ENCODE measurements at regions not wholly inside any gene's neighbourhood (a gene's known extent, or its start where the extent isn't known, plus 50 kb on each side); places are given as distances from the start of the nearest gene placed in this dataset.

DNA sequence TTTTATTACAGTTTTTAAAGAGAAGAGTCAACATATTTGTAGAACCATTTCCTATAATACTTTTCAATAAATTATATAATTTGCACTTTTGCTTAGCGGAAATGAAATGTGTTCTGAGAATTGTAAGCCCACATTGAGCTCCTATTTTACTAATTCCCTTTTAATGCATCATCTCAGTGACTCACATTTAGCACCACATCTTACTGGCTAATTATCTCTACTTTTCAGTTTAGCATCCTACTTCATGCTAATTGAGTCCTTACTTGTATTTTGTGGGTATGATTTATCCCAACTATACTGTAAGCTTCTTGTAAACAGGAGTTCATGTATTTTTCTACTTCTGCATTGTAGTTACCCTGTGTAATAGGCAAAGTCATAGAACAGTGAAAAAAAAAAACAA, 67.5 kb downstream of the TMX1 start:
- no peak for DNase-seq

DNA sequence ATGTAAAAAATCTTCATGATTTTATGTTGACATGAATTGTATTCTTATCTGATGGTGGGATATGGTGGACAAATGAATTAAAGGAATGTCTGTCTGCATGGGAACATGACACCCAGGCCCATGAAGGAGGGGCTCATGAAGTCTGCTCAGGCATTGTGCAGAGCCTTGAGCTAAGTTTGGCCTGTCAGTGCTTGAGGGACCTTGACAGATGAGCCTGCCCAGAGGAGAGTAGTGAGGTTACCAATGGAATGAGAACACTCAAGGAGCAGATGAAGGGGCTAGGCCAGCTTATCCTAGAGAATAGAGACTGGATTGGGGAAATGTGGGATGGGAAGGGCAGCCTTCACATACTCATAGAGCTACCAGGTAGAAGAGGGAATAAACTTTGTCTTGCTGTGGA, 68.8 kb downstream of the TMX1 start:
- no peak for DNase-seq

DNA sequence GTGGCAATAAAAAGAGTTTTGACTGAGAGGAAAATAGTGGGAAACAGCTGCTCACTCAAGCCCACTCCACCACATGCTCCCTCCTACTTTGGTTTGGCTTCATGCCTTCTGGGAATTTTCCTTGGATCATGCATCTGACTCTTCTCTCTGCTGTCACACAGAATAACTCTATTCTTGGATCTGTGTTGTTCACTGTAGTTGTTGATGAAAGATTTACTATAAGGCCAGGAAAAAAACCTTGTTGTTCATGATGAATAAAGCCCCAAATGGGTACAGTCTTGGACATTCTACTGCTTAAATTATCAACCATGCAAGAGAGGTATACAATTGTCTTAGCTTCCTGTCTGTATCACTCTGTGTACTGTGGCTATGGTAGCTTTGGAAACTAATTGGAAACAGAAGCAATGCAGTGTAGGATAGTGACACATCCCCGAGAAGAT, 70.5 kb downstream of the TMX1 start:
- no peak for DNase-seq

DNA sequence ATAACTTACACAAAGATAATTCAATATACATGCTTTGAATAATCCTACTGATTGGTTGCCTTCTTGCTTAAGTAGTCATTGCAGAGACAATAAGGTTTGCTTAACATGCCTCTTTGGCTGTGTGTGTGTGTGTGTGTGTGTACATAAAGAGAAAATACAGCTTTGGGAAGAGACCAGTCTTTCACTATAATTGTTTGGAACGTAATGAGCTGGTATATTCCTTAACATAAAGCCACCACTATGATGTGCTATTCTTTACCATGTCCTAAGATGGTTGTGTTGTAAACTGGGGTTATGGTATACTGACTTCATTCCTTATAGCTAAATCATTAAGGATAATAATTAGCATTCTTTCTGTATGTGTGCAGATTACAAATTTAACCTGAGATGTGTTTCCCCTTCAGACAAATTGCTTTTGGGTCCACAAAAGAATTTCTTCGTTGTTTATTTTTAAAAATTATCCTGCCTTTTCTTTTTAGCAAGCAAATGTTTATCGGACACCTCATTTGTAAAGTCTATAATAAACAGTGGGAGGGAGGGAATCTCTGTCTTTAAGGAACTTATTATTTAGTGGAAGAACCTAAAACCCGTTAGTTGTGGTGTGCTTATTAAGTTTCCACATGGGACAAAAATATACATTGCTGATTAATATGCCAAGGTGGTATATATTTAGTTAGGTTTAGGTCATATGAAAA, 74.4 kb downstream of the TMX1 start:
- no peak for DNase-seq

DNA sequence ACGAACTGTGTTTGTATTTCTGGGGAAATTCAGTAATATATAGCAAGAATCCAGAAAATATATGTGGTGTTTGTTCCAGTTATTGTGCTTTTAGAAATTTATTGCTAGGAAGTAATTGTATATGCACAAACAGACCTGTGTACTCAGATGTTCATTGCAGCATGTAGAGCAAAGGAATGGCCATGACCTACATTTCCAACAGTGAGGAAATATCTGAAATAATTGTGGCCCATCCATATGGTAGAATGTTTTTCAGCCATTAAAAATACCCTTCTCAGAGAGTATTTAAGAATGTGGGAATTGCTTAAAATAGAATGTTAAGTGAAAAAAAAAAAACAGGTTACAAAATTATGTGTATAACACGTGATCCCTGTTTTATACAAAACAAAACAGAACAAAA, 77.3 kb downstream of the TMX1 start:
- DNase-seq = no peak

DNA sequence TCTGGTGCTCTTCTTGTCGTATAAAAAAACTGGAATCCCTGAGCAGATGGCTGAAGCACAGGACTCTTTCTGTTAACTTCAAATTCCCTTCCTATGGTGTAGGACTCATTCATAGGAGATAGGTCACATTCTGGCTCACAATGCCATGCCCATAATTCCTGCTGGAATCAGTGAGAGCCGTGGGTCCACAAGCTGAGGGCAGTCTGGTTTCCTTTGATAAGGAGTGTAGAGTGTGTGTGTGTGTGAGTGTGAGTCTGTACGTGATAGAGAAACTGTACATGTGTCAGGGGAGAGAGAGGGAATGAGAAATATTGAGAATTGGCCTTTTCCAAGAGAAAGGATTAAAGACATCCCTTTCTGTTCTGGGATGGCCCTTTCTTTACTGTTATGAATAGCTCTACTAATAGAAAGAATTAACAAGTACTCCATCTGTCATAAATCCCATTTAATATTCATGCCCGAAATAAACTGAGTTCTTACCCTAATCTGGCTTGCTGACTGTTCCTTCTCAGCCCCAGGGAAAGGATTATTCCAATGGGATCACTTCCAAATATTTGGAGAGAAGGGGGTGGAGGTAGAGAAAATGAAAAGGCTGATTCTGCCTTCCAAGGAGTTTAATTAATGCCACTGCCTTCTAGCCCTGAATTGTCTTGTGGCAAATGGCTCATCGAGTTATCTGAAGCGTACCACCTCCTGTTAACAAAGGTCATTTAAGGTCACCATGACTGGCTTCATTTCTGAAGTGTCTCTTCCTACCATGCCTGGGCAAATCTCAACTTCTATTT, 79.0 kb downstream of the TMX1 start:
- DNase-seq = no peak

DNA sequence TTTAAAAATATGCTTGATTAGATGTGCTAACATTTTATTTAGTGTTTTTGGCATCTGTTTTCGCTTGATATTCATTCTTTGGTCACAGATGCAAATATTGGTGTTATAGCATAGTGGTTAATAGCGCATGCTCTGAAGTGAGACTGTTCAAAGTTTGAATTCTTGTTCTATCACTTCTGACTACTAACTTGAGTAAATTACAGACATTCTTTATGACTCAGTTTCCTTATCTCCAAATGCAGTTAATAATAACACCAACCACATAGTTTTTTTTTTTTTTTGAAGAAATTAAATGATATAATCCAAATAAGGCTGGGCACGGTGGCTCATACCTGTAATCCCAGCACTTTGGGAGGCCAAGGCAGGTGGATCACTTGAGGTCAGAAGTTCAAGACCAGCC, 81.0 kb downstream of the TMX1 start:
- DNase-seq = no peak

DNA sequence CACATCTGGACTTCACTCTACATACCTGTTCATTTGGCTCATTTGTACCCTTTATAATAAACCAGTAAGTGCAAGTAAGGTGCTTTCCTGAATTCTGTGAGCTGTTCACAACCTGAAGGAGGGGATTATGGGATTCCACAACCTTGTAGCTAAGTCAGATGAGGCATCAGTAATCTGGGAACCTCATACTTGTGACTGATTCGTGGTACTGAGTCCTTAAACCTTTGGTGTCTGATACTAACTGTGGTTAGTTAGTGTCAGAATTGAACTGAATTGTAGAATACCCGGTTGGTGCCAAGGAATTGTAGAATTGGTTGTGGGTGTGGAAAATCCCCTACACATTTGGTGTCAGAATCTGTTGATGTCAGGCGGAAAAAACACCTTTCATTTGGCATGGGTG, 83.4 kb downstream of the TMX1 start:
- DNase-seq = no peak

DNA sequence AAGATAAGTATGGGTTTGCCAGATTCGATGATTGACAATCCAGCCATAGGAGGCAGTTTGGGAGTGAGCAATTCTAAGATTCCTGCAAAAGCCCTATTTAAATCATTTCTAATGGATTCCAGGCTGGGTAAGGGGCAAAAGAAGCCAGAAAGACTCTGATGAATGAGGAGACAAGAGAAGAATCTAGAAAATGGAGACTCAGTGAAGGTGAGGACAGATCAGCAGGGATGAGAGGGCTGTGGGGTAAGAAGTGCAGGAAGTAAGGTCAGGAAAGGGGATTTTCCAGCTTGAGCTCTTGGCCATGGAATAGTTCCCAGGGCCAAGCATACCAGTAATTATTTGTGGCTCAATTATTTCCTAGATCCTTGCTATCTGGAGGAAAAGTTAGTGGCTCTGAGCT, 87.3 kb downstream of the TMX1 start:
- DNase-seq = no peak

DNA sequence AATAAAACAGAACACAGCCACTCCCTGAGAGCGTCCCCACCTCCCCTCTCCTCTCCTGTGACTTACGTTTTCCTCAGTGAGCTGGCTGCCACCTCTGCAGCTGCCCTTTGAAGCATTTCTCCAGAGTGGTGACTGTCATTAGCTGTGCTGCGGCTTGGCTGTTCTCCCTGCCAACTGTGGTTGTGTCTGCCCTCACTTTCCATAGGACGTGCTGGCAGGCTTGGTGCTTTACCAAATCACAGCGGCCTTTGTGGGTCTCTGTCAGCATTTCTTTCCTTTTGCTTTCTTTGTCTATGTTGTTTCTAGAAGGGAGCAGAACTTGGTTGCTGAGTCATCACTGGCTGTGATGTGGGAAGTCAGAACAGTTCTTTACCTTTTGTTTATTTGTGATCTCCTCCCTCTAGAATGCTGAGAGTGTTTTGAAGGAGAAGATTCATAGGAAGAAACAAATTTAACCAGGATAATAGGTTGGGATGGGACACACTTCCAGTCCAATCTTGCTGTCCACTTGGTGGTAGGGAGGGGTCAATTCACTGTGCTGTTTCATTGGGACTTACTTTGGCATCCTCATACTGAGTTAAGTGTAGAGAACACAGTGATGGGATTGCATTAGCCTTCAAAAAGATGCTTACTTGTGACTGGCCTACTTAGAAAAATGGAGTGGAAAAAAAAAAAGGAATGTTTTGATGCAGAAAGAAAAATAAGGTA, 88.2 kb downstream of the TMX1 start:
- DNase-seq = peak; percentile 7

DNA sequence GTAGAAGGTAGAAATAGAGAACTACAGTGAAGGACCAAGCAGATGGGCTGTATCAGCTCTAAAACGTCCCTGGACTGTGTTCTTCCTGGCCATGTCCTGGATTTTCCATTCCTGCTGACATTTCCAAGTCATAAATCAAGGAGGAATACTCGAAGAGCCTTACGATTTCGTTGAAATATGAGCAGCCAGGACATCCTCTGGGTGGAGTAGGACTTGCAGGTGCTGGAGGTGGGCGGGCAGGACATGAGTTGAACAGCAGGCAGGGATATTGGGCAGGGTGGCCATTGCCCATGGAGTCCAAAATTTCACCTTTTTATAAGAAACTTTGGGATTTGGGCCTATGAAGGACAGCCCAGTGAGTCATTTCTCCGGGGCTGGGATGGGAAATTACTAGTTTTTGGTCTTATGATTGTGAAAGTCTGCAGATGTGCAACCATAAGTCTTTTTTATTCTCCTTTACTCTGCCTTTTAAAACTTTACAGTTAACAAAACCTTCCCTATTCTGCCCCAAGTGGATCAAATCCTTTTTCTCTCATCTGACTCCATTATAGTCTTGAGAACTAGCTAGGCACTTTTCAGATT, 88.8 kb downstream of the TMX1 start:
- no peak for DNase-seq

DNA sequence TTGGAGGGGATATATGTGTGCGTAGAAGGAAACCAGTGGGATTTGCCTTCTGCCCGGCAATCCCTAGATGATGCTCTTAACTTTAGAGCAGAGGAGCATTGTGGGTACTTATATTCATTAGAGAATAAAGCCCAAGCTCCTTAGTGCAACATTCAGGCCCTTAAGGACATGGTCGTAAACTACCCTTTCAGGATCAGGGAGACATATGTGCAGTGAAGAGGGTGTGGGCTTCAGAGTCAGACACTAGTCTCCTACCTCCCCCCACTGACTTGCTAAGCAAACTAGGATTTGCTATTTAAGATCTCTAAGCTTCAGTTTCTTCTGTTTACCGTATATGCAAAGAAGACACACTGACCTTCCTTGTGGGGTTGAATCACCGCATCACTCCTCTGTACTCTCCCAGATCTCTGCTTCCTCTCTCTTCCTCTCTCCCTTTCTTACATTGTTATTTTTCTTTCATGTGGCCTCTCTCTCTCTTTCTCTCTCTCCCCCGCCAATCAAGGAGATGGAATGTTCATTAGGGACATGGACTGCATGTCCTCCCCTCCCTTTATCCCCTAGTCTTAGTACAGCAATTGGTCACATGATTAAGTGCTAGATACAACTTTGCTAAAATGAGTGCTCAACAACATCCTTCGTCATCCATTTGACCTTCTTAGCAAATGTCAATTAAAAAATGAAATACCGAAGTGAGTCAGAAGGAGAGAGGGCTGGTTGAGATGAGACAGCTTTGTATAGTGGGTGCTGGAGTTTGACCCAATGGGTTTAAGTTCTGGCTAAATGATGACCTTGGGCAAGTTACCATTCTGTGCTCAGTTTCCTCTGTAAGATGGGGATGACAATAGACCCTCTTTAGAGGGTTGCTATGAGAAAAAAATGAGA, 91.7 kb downstream of the TMX1 start:
- no peak for DNase-seq

DNA sequence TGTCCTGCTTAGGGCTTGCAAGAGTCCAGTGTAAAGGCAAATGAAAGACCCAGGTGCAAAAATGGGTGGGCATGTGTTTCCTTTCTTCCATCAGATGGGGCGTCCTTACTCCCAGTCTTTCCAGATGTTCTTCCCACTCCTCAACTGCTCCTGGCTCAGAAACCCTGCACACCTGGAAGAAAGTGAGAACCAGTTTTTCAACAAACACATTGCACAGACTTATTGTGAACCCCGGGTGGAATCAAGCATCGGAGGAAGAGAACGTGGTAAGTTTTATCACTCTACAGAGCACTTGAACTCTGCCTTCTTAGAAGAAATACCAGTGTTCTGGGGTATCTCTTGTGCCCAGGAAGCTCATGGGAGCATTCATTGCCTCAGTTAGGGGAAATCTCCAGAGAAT, 93.3 kb downstream of the TMX1 start:
- DNase-seq = no peak

DNA sequence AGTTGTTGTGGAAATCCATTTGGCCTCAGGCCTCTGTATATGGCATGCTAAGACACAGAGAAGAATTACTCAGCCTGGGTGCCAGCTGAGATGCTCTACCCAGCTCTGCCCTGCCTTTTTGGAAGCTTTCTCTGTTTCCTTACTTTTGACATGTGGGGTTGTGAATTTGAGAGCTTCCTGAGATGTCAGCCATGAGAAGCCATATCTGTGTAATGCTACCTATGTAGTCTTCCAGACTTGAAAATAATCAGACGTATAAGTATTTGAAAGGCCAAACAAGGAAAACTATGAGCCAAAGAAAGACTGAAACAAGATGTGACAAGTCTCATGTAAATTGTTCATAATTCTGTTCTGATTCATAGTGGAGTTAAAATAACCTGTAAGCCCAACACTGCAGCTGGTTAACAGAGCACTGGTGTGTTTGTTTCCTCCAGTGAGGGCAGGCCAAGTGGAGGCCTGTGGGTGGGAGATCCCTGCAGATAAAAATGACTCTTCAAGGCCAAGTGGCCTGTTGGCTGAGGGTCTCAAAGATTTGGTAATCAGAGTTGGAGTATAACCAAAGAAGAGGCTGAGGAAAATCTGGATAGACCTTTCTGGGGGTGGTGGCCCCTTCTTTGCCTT, 94.0 kb downstream of the TMX1 start:
- no peak for DNase-seq

DNA sequence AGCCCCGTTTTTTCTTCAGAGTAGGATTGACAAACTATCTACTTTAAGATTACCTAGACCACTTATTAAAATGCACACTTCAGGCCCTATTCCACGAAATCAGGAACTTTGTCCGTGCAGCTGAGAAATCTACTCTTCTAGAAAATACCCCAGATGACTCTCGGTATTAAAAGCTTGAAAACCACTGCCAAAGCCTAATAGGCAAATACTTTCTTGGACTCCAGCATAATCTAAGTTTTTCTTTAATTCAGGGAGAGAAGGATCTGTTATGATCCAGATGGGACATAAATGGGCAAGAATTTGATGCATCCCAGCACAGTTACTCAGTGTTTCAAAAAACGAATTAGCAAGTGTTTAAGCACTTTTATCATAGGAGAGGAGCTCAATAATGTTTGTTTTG, 94.5 kb downstream of the TMX1 start:
- DNase-seq = no peak

DNA sequence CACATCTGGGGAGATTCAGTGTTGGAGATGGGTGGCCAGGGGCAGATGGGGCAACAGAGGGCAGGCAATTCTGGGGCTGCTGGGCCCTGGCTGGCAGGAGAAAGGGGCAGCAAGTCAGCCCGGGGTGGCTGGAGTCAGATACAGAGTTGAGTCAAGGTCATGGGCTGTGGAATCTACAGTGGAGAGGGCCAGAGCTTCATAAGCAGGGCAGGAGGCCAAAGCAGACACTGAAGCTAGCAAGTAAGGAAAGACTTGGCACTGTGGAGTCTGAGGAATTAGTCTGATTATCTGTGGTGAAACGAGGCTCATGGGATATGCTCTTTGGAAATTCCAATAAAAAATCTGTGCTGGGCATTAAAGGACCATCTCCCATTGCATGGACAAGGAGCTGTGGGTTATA, 95.5 kb downstream of the TMX1 start:
- no peak for DNase-seq

DNA sequence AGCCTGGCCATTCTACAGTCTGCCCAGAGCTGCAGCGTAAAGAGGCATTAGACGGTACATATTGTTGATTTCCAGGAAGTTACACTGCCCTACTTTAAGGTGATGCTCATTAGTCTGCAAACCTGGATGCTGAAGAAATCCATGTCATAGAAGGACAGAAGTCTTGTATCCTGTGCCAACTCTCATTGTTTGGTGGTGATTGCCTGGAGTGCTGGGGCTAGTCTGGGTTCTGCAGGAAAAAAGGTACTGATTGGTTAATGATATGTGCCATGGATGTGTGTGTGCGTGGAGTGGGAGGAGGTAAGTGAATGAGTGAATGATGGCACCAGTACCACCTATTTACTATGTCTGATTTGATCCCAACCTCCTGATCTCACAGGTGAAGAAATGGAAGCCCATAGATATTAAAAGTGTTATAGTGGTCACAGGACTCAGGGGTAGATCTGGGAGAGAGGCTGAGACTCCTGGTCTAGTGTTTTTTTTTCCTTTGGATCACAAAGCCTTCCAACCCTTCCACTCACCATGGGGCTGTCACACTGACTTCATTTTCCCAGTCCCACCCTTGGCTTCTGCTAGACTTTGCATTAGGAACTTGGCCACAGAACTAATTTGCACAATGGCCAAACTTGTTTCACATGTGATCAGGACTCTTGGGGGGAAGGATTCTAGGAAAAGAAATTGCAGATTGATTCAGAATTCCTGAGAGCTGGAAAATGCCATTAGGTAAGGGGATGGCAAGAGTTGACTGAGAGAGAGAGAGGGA, 96.1 kb downstream of the TMX1 start:
- DNase-seq = no peak

DNA sequence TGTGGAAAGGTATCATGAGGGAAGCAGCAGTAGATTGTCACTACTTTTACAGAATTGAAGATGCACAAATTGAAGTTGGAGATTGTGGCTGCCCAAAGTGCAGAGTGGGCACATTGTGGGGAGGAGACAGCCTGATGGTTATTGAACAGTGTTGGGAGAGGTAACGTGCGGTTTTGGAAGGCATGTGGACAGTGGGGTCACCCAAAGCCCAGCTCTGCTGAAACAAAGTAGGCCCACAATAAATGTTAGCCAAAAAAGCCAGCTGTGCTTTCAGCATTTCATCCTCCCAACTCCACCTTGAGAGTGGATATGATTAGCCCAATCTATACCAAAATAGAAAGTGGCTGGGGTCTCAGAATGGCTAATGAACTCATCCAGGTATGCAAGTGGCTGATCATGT, 96.7 kb downstream of the TMX1 start:
- no peak for DNase-seq

DNA sequence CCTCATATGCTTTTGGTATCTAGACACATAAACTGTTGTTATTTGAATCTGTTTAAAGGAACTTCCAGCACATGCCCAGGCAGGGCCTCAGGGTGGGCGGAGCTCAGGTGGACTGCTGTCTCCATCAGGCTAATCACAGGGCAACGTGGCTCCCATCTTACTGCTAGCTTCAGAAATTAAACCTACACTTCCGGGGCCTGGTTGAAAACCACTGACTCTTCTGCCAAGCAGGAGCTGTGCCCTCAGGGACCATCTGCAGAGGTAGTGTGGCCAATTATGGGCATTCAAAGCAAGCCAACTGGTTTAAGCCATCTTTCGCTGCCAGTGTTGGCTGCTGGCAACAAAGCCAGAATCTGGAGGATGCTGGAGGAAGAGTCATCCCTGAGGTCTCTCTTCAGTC, 97.5 kb downstream of the TMX1 start:
- DNase-seq = no peak

DNA sequence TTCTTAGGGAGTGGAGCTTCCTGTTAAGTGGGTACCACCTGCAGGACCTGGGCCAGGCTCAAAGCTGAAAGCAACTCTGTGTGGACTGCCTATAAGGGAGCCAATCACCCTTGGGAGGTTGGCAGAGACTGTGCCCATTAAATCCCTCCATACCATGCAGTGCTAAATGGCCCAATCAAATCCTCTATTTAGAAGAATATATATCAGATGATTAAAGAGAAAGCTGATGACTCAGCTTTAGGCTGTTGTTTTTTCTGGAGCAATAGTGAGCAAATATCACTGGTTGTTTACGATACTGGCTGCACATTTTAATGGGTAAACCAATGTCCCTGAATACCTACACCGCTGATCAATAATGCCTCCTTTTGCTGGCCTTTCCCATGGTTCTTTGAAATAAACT, 101.3 kb downstream of the TMX1 start:
- DNase-seq = no peak

DNA sequence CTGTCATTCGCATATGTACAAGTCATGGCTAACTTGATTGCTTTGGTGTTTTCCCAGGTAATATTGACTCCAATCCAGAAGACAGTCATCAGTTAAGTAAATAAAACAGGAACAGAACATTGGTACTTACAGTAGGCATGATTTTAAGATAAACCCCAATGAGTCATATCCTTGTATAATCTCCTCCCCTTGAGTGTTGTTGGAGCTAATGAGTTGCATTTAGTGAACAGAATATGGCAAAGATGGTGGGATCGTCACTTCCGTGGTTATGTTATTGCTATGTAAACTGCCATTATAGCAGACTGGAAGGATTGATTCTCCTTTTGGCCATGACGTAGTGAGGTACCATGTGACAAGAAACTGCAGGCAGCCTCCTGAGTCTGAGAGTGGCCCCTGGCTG, 102.2 kb downstream of the TMX1 start:
- no peak for DNase-seq

Data from stimulated activated CD4-positive, alpha-beta T cell treated with anti-CD3 and anti-CD28 coated beads, Interleukin-12 subunit alpha, Interleukin-12 subunit beta, amount 100 ng/mL, for 4 hours (primary cell).